Thyroid gland (tissue), 4 donors: ENCODE measurements at regions not wholly inside any gene's neighbourhood (a gene's known extent, or its start where the extent isn't known, plus 50 kb on each side); places are given as distances from the start of the nearest gene placed in this dataset.

Experiments used
- DNase-seq, 2 donors: peaks; one replicate each; pipeline ENCODE4 v3.0.0-alpha.2; 2019
- H3K27ac ChIP-seq, 3 donors: fragments of 200-600 bp; sonication (generic); 1 replicate in 2 of 3; 2 replicates in 1 of 3; pipeline ENCODE4 v1.5.1; 2016 to 2019; ENCODE audit warnings: mild to moderate bottlenecking in 1 of 3, moderate library complexity in 1 of 3
- H3K27me3 ChIP-seq: fragments of 200-600 bp; sonication (generic); one replicate; pipeline ENCODE4 v1.5.1; 2019
- H3K36me3 ChIP-seq, 2 donors: fragments of 200-600 bp; sonication (generic); one replicate each; pipeline ENCODE4 v1.5.1; 2016 to 2019
- H3K4me1 ChIP-seq, 2 donors: fragments of 200-600 bp; sonication (generic); one replicate each; pipeline ENCODE4 v1.5.1; 2017 to 2019
- H3K4me3 ChIP-seq, 3 donors: fragments of 200-600 bp; sonication (generic); replicated peaks in 1 of 3; 1 replicate in 2 of 3; 2 replicates in 1 of 3; pipeline ENCODE4 v1.5.1; 2016; ENCODE audit warnings: mild to moderate bottlenecking in 1 of 3
- H3K9me3 ChIP-seq: fragments of 200-600 bp; sonication (generic); one replicate; pipeline ENCODE4 v1.5.1; 2017
- CTCF ChIP-seq, 6 experiments: fragments of 200-600 bp in 3 of 6; fragments of 450-650 bp in 3 of 6; sonication (generic) in 3 of 6; IDR thresholded peaks; one replicate each; pipeline ENCODE4 v1.5.1; 2016 to 2019; ENCODE audit warnings: antibody characterized with exemption in 6 of 6, mild to moderate bottlenecking in 2 of 6, inconsistent platforms in 1 of 6, moderate library complexity in 1 of 6
- POLR2A ChIP-seq, 2 donors: fragments of 450-650 bp; IDR thresholded peaks; one replicate each; pipeline ENCODE4 v1.6.1; 2017; ENCODE audit warnings: antibody characterized with exemption in 2 of 2, mild to moderate bottlenecking in 2 of 2, moderate library complexity in 1 of 2
- WGBS, 2 donors: methylation state at CpG; one replicate each; pipeline ENCODE4 v1.1.5; 2017; 5-methylcytosine and 5-hydroxymethylcytosine counted together
- intact Hi-C: fragments of 100-400 bp; cut with DNase I; formaldehyde crosslinking; loops from one replicate; pipeline ENCODE4 v1.15.1; 2023

- Histone ChIP-seq H3K27me3 (no peaks in the 10 kb centered on the region), H3K4me1 (no peaks in the 10 kb centered on the region), H3K4me3 (no peak overlapping the region), H3K36me3 (no peaks in the 10 kb centered on the region), H3K9me3 (no peaks in the 10 kb centered on the region), H3K27ac (no peak overlapping the region)
- TF ChIP-seq POLR2A (IDR thresholded peaks at IDR 0.05) (no peak), CTCF (IDR thresholded peaks at IDR 0.05) (no peak)
- intact Hi-C loops, result no loop called here
- WGBS, 2 donors, result 80 to 87% methylated on average over 1 of the region's 1 CpG
- DNase-seq, result no peak
Observed at GRCh38 chr18:47391665-47392064, 140.2 kb upstream of the SKOR2 start.

- intact Hi-C loops, result no loop called here
- Histone ChIP-seq H3K36me3 (no peaks in the 10 kb centered on the region), H3K27me3 (no peaks in the 10 kb centered on the region), H3K4me1 (no peaks in the 10 kb centered on the region), H3K4me3 (no peak overlapping the region), H3K27ac (no peak overlapping the region), H3K9me3 (no peaks in the 10 kb centered on the region)
- no peak for DNase-seq
- TF ChIP-seq POLR2A (IDR thresholded peaks at IDR 0.05) (no peak), CTCF (IDR thresholded peaks at IDR 0.05) (no peak)
- 55 to 81% methylated on average over 3 of the region's 3 CpGs for WGBS, 2 donors
Observed at GRCh38 chr18:47390410-47391024, 139.1 kb upstream of the SKOR2 start.

GRCh38 chr18:47389210-47389609, 137.8 kb upstream of the SKOR2 start:
- Histone ChIP-seq H3K9me3 (no peaks in the 10 kb centered on the region), H3K4me1 (no peaks in the 10 kb centered on the region), H3K4me3 (no peak overlapping the region), H3K36me3 (no peaks in the 10 kb centered on the region), H3K27me3 (no peaks in the 10 kb centered on the region), H3K27ac (no peak overlapping the region)
- intact Hi-C loops, result no loop called here
- no peak for DNase-seq
- no peak for TF ChIP-seq POLR2A (IDR thresholded peaks at IDR 0.05)
- no peak for TF ChIP-seq CTCF (IDR thresholded peaks at IDR 0.05)
- 28 to 29% methylated on average over 2 of the region's 2 CpGs for WGBS, 2 donors

GRCh38 chr18:47387864-47388263, 136.4 kb upstream of the SKOR2 start:
- no peaks in the 10 kb centered on the region for H3K27me3 ChIP-seq
- H3K9me3 ChIP-seq, result no peaks in the 10 kb centered on the region
- no peak overlapping the region for H3K27ac ChIP-seq
- no peak for TF ChIP-seq POLR2A (IDR thresholded peaks at IDR 0.05)
- no peak for TF ChIP-seq CTCF (IDR thresholded peaks at IDR 0.05)
- no peak overlapping the region for H3K4me3 ChIP-seq
- no peak for DNase-seq
- H3K4me1 ChIP-seq, result no peaks in the 10 kb centered on the region
- intact Hi-C loops, result no loop called here
- no peaks in the 10 kb centered on the region for H3K36me3 ChIP-seq

GRCh38 chr18:47383729-47384128, 132.3 kb upstream of the SKOR2 start:
- intact Hi-C loops, result no loop called here
- Histone ChIP-seq H3K4me3 (no peak overlapping the region), H3K27me3 (no peaks in the 10 kb centered on the region), H3K4me1 (no peaks in the 10 kb centered on the region), H3K36me3 (no peaks in the 10 kb centered on the region), H3K27ac (no peak overlapping the region), H3K9me3 (no peaks in the 10 kb centered on the region)
- DNase-seq, result no peak
- TF ChIP-seq POLR2A (IDR thresholded peaks at IDR 0.05) (no peak), CTCF (IDR thresholded peaks at IDR 0.05) (no peak)
- 47 to 54% methylated on average over 1 of the region's 1 CpG for WGBS, 2 donors
